ENCODE measurements at regions not wholly inside any gene's neighbourhood (a gene's known extent, or its start where the extent isn't known, plus 50 kb on each side); places are given as distances from the start of the nearest gene placed in this dataset.

- DNase-seq (ENCODE audit: low spot score) = no peak
Observed at GRCh38 chr5:56459394-56460194, 226.5 kb upstream of the ANKRD55 start.

DNA sequence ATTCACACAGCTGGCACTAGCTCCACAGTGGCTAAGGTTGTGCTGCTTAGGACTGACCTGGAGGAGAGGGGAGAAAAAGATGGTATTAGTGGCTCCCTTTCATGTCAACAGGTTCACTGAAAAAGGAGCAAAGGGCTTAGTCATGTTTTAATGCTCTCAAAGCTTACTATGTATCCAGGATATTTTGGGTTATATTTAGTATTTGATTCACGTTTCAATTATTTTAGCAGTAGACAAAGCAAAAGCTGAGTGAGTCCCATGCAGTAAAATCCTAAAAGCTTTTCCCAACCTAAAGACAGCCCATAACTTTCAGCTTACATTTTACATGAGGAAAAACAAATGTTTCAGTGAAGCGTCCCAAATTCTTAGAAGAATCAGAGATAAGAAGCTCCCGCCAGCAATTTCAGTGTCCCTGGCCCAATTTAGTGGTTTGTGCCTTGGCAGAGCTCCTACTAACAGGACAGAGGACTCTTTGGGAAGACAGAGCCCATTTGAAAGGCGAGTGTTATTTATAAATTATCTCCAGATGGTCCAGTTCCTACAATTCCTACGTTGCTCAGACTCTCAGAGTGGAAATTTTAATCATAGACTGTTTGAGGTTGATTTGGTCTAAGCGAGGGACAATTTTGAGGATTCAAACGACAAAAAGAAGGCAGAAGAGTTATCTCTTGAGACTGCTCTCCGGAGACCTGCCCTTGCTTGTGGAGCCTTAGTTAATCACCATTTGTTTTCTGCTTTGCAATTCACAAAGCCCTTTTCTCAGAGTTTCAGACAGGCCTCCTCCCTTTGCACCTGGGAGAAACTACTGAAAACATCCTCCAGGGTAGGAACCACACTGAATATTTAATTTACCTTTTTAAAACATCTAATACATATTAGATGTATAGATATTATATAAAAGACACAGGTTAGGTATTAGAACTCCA is 225.0 kb upstream of the ANKRD55 start:
- DNase-seq (ENCODE audit: low spot score) = no peak

GRCh38 chr5:56456002-56456401 is 222.9 kb upstream of the ANKRD55 start:
- no peak for DNase-seq (ENCODE audit: low spot score)

DNA sequence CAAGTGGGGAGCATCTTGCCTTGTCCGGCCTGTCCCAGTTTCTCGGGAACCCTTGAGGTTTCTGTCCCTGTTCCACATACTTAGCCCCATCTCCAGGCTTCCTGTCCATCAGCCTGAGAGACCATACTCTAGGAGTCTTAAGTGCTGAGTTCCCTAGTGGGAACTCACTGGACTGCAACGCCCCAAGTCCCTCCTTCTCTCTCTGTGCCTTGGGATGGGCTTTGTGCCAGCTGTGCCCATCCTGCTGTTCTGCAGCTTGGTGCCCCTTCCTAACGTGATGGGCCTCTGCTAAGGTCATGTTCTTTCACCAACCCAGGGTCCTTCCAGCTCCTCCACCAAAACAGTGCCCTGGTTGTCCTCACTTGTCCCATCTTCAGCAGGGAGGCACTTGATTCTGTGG is 222.3 kb upstream of the ANKRD55 start:
- DNase-seq (ENCODE audit: low spot score) = no peak

GRCh38 chr5:56454219-56454862 is 221.2 kb upstream of the ANKRD55 start:
- no peak for DNase-seq (ENCODE audit: low spot score)

DNA sequence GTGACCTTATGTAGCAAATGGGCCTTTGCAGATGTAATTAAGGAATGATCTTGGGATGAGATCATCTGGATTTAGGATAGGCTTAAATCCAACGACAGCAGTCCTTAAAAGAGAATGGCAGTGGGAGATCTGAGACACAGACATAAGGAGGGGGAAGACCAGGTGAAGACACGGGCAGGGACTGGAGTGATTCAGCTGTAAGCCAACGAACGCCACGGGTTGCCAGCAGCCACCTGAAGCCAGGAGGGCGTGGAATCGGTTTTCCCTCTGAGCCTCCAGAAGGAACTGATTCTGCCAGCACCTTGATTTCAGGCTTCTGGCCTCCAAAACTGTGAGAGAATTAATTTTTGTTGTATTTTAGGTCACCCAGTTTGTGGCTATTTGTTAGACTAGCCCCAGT is 218.6 kb upstream of the ANKRD55 start:
- DNase-seq (ENCODE audit: low spot score) = no peak

DNA sequence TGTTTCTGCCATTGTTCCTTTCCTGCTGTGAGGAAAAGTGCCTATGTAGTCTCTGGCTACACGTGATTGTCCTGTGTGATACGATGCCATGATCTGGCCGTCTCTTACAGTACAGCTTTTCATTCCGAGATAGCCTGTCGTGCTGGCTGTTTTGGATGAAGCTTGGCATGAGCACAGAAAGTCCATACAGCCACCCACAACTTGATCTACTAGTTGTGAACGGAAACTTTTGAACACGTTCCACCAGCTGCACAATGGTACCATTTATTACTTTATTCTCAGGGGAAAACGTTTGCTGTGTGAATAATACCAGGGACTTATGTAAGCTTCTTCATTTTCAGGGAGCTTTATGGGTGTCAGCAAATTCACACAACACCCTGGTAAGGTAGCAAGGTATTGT is 217.6 kb upstream of the ANKRD55 start:
- DNase-seq (ENCODE audit: low spot score) = no peak

GRCh38 chr5:56449071-56449640 is 216.0 kb upstream of the ANKRD55 start:
- no peak for DNase-seq (ENCODE audit: low spot score)

GRCh38 chr5:56447656-56448055 is 214.5 kb upstream of the ANKRD55 start:
- DNase-seq (ENCODE audit: low spot score) = no peak

GRCh38 chr5:56447232-56447631 is 214.1 kb upstream of the ANKRD55 start:
- peak; percentile 12 for DNase-seq (ENCODE audit: low spot score)

DNA sequence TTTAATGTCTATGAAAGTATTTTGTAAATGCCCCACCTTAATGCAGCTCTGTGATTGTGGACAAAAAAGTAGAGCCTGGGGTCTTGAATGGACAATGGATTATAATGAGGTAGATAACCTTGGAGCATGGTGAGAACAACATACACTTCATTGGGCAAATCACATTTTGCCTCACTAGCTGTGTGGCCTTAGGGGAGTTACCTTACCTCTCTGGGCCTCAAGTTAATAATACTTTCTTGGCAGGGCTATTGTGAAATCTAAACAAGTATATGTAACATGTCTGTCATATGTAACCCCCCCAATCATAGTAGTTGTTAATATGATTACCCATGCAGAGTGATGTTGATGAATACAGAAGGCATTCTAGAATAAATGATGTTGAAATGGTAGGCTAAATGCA is 213.6 kb upstream of the ANKRD55 start:
- no peak for DNase-seq (ENCODE audit: low spot score)

GRCh38 chr5:56443826-56444225 is 210.7 kb upstream of the ANKRD55 start:
- DNase-seq (ENCODE audit: low spot score) = no peak

DNA sequence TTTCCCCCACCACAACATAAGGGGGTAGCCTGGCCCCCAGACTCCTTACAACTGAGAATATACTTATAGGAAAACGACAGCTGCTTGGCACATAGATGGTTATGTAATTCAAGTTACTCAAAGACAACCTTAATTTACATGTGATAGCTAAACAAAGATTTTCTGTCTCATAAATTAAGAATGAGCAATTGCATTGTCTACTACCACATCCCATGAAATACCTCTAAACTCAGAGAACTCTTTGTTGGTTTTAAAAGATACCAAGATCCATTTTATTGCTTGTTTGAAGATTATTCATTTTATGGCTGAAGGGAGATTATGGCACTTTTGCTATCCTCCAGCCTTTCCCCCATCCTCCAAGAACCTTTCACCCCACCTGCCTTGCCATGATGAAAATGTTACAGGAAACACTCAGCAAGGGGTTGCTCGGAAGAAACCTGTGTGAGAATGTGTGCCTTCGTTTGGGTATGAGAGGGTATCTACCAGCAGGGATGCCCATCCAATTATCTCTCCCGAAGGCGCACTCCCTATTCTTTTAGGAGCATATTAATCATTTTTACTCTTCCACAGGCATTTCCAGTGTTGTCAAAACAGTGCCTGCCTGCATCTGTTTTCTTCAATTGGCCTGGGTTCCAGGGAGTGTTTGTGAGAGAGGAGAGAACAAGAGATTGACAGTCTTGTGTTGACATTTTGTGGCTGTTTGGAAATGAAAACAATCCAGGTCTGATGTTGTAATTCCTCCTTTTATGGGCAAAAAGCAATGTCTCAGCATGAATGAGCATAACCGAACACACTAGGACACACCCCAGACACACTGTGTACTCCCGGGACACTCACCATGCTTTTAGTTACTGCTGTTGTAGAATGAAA is 208.0 kb upstream of the ANKRD55 start:
- peak; percentile 12 for DNase-seq (ENCODE audit: low spot score)

GRCh38 chr5:56434986-56435385 is 201.9 kb upstream of the ANKRD55 start:
- no peak for DNase-seq (ENCODE audit: low spot score)

- DNase-seq (ENCODE audit: low spot score) = no peak
Observed at GRCh38 chr5:56433039-56433617, 200.0 kb upstream of the ANKRD55 start.

DNA sequence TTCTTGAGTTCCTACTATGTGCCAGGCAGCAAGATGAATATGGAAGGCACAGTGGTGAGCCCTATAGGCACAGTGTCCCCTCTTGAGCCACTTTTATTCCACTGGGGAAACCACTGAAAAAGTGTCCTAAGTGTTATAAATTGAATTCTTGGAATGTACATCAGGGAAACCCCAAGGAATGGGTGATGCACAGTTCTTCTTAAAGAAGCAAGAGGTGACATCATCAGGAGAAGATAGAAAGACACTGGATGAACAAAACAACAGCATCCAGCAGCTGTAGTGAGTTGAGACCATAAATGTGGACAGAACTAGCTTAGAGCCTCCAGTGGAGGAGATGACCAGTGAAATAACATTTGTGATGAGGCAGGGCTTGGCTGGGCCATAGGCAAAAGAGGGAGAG is 199.2 kb upstream of the ANKRD55 start:
- DNase-seq (ENCODE audit: low spot score) = no peak

- no peak for DNase-seq (ENCODE audit: low spot score)
Observed at GRCh38 chr5:56430422-56430821, 197.3 kb upstream of the ANKRD55 start.

DNA sequence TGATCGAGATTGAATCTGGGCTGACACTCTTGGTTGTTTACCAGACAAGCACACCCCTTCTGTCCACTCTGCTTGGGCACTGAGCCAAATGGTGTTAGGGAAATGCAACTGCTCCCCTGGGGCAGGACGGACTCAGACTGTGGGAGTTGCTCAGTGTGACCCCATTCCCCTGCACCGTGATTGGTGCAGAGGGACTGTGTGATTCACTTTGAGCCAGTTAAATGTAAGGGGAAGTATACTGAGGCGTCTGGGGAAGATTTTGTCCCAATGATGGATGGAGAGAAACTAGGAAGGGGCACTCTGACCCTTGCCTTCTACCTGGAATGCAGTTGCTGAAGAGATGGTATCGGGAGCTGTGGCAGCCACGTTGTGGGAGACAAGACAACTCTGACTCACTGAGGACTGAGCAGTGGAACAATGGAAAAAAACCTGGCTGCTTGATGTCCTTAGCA is 196.0 kb upstream of the ANKRD55 start:
- DNase-seq (ENCODE audit: low spot score) = no peak

DNA sequence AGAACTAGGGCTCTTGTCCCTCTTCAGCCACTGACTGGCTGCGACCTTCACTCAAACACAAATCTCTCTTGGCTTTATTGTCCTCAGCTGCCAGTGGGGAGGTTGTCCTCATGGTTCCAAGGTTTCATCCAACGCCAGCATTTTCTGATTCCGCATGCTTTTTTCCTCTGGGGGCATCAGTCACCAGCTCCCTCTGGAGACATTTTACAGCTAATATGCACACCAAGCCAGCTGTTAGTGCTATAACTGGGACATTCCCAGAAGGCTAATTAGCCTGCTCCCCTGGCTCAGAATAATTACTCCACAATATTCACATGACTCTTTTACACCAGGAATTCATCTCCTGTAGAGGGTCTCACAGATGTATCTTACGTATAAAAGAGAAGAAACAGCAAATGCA is 193.6 kb upstream of the ANKRD55 start:
- DNase-seq (ENCODE audit: low spot score) = no peak

DNA sequence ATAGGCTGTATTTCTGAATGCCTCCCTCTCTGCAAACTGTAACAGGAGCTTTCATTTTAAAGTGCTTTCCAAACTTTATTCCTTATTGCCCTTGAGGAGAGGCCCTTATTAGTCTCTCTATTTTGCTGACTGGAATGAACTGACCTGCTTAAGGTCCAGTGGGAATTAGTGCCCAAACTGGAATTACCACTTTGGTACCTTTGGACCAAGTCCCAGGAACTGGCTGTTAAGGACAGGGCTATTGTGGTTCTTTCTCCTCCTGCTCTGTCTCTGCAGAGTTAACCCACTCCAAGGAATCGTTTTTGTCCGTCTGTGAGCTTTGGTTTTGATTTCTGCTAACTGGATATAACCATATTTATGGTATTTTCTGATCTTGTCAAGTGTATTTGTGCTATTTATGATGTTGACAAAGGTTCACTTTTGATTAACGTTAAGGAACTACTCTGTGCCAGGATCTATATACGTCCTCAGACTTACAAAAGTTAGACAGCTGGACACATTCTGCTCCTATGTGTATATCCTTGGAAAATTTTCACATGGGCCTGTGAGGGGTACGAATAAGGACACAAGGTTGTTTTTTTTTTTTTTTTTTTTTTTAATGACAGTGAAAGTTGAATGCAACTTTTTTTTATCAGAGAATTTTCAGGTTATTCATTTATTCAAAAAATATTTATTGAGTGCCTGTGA is 189.1 kb upstream of the ANKRD55 start:
- DNase-seq (ENCODE audit: low spot score) = no peak
